CD4-positive, alpha-beta T cell treated with Interferon alpha-2 for 1 hour (primary cell): ENCODE measurements at regions not wholly inside any gene's neighbourhood (a gene's known extent, or its start where the extent isn't known, plus 50 kb on each side); places are given as distances from the start of the nearest gene placed in this dataset.

Source experiments
- DNase-seq, 2 donors: peaks; one replicate each; pipeline ENCODE4 v3.0.0-alpha.2; 2020 to 2022

- no peak for DNase-seq
These were observed 133.4 kb downstream of the ATG4C start for GRCh38 chr1:62917314-62917713.

GRCh38 chr1:62917805-62918204, 133.9 kb downstream of the ATG4C start:
- no peak for DNase-seq

DNA sequence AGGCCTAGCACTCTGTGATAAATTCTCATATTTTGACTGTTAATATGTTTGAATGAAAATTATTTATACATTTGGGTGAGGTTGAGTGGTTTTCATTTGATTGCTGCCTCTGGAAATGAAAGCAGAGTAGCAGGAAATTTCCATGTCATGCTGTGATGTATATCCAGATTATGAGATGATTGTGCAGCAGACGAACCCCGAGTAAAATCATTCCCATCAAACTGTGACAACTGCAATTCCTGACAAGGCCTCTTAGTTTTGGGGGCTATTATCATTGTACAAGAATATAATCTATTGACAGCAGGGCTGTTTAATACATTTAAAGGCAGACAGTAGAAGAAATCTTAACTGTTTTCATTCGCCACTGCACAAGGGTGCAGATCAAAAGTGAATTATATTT, 134.8 kb downstream of the ATG4C start:
- no peak for DNase-seq

GRCh38 chr1:62922006-62922405, 138.1 kb downstream of the ATG4C start:
- DNase-seq, result no peak

DNA sequence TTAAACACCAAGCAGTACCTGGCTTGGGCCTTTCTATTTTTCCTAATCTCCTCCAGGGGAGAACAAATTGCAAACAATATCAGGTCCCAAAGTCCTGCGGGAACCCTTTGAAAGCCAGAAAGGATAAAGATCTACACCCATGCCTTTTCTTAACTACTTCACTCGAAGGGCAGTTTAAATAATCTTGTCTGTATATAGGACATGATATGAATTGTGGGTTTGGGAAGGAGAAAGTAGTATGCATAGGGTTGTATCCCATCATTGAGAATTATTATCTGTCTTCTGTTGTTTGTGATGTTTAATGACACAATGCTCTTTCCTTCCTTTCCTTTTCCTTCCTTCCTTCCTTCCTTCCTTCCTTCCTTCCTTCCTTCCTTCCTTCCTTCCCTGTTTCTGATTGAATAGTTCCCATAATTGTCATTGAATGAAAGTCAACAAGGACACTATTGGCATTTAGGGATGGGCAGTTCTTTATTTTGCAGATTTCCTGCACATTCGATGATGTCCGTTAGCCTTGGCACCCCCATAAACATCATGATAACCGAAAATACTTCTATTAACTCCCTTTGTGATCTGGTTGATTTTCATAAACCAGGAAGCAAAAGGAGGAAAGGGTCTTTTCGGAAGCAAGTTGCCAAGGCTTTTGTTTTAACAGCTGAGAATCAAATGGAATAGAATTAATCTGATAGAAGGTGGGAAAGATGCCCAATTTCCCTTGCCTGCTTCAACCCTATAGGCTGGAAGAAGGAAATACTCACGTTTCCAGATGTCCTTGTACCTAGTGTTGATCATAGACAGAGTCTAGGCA, 141.3 kb downstream of the ATG4C start:
- no peak for DNase-seq

DNA sequence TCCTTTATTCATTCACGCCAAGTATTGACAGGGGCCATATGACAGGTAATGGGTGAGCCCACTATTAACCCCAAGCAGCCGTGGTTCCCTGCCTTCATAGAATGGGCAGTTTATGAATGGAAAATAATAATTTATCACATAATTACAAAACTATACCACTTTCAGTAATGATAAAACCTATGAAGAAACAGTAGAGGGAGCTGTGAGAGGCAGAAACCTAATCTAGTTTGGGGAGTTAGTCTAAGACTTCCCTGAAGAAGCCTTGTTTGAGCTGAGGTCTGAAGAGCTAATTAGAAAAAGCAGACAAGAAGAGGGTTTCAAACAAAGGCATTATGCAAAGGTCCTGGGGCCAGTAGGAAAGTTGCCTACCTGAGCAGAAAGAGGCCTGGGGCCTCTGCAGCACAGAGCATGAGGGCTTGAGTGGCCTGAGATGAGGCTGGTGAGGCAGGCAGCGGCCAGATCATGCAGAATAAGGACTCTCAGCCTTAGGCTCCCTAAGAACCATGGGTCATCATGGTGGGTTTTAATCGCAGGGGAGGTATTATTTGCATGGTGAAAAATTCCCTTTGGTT, 142.8 kb downstream of the ATG4C start:
- no peak for DNase-seq

- DNase-seq, result no peak
These were observed 145.0 kb downstream of the ATG4C start for GRCh38 chr1:62928885-62929284.

DNA sequence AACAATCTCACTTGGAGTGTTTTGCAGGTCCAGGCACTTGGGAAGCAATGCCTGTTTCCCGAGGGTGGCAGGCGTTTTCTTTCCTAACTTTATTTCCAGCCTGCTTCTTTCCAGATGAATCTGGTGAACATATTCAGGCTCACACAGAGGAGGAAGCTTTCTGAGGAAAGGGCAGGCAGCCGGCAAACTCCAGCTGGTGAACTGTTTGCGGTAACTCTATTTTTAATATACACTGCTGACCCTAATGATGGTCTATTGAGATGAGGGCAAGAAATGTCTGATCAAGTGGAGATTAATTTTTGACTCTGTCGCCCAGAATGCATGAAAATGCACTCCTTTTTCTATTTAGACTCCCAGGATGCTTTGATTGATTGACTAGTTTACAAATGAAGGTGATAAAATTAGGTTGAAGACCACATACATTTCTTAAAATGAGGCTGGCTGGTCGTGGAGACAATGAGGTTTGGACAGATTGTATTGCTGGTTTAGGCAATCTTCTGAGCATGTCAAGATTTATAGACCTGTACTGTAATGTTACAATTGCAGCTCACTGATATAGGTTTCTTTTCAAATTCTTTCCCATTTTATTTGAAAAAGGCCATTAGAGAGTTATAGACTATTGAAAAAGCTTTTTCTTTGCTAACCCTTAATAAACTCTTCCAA, 153.8 kb downstream of the ATG4C start:
- DNase-seq, result no peak

- no peak for DNase-seq
These were observed 157.8 kb downstream of the ATG4C start for GRCh38 chr1:62941780-62942179.

GRCh38 chr1:62946511-62946910, 162.6 kb downstream of the ATG4C start:
- no peak for DNase-seq

GRCh38 chr1:62951428-62951827, 167.5 kb downstream of the ATG4C start:
- no peak for DNase-seq

DNA sequence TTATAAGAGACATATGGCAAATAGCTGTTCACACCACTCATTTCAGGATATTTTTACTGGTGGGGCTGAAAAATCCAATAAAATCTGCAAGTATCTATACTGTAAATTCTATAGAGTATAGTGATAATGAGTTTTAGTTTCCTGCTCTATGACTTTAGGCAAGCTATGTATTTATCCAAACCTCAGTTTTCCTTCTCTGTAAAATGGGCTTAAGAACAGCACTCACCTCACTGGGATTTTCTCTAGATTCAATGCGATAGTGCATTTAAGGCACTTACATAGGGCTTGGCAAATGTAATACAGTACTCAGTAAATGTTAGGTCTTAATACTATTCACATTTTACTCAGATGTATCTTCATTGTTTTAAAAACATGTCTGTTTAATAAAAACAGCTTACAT, 168.7 kb downstream of the ATG4C start:
- no peak for DNase-seq

GRCh38 chr1:62953633-62954032, 169.7 kb downstream of the ATG4C start:
- no peak for DNase-seq

DNA sequence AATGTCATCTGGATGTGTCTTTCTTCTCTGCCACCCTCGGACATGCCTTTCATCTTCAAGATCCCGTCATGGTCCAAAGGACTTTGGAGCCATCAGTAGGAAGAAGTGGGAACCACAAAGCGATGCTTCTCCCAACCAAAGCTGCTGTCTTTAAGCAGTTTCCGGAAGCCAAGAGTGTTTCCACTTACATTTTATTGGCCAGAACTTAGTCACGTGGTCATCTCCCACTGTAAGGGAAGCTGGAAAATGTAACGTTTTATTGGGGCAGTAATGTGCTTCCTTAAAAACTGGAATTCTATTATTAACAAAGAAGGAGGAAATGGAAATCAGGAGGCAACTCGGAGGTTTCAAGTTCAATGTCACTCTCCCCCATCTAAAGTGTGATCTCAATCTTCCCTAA, 170.8 kb downstream of the ATG4C start:
- DNase-seq, result no peak

DNA sequence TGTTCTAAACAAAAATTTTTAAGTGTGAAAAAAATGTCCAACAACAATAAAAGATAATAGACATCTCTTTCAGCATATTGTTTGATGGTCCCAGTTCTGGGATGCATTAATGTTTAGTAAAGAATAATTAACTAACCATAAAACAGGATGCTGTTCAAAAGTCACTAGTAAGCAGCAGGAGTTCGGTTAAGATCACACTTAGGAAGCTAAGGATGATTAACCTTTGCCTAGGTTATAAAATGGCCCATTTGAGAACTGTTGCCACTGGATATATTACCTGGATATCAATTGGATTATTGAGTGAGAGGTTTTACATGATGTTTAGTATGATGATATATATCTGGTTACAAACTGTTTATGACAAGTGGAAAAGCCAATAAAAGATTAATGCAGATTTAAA, 171.7 kb downstream of the ATG4C start:
- DNase-seq, result no peak

GRCh38 chr1:62962014-62962812, 178.3 kb downstream of the ATG4C start:
- DNase-seq, result no peak

DNA sequence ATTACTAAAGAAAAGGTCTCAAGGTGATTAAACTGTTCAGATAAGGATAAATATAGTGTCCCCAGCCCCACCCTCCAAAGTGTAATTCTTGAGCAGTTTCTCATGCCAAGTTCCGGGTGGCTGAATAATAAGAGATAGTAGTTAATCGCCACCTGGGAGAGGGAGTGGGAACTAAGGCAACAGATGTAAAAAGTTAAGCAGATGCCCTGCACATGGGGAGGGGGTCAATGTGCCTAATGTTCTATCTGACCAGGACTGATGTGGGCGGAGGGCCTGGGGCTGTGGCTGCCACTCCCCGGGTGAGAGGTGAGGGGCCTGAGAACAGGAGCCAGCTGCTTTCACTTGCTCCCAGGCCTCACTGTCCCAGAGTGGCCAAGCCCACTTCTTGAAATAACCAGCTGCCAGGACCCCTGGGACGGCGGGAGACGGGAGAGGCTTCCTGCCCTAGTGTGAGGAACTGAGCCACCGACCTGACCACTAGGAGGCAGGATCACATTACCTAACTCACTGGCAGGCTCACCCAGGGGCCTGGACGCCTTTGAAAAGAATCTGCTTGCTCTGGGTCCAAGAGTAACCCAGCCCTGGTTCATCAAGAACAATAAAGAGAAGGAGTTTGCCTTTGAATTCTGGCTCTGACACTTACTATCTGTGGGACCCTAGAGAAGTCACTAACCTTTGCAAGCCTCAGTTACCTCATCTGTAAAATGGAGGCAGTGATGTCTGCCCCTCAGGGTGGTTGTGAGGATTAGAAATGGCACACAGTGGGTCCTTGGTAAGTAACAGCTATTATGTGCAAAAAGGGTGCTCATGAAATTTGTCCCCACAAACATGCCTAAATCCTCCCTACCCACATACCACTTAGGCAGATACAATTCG, 179.2 kb downstream of the ATG4C start:
- no peak for DNase-seq

- no peak for DNase-seq
These were observed 180.2 kb downstream of the ATG4C start for GRCh38 chr1:62964141-62964540.

GRCh38 chr1:62967031-62967430, 183.1 kb downstream of the ATG4C start:
- DNase-seq, result no peak

DNA sequence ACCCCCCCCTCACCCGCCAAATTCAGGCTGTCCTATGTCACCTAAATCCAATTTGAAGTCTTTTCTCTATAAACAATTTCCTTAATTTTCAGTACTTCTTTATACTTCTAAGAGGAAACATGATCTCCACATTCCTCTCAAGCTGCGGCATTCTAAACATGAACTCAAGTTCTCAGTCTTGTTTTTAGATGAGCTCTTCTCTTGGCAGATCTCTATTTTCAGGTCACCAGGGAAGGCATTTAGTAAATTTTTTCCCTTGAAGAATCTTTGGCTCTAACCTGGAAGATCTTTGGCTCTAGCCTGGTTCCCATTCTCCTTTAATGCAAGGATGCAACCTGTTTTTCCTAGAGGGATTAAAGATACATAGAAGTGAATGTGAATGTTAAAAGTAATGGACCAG, 193.4 kb downstream of the ATG4C start:
- DNase-seq, result no peak

GRCh38 chr1:62978741-62979140, 194.8 kb downstream of the ATG4C start:
- no peak for DNase-seq

GRCh38 chr1:62981434-62981833, 197.5 kb downstream of the ATG4C start:
- no peak for DNase-seq
